ENCODE measurements at regions not wholly inside any gene's neighbourhood (a gene's known extent, or its start where the extent isn't known, plus 50 kb on each side); places are given as distances from the start of the nearest gene placed in this dataset.

- no peak for DNase-seq
Observed at GRCh38 chr10:20959242-20959641, 62.1 kb upstream of the NEBL start.

- no peak for DNase-seq
Observed at GRCh38 chr10:20958764-20959163, 61.7 kb upstream of the NEBL start.

GRCh38 chr10:20958225-20958624 is 61.1 kb upstream of the NEBL start:
- no peak for DNase-seq

GRCh38 chr10:20957744-20958143 is 60.6 kb upstream of the NEBL start:
- DNase-seq, result no peak

- no peak for DNase-seq
Observed at GRCh38 chr10:20956843-20957242, 59.7 kb upstream of the NEBL start.

- no peak for DNase-seq
Observed at GRCh38 chr10:20955355-20955893, 58.3 kb upstream of the NEBL start.

- DNase-seq, result no peak
Observed at GRCh38 chr10:20954519-20954918, 57.4 kb upstream of the NEBL start.

- no peak for DNase-seq
Observed at GRCh38 chr10:20953120-20953519, 56.0 kb upstream of the NEBL start.

GRCh38 chr10:20949967-20950366 is 52.9 kb upstream of the NEBL start:
- no peak for DNase-seq

GRCh38 chr10:20948686-20949327 is 51.7 kb upstream of the NEBL start:
- no peak for DNase-seq

All from NCI-H446 treated with DMSO at 0.1 percent for 48 hours (cell line).